HEK293 (cell line): ENCODE measurements at regions not wholly inside any gene's neighbourhood (a gene's known extent, or its start where the extent isn't known, plus 50 kb on each side); places are given as distances from the start of the nearest gene placed in this dataset.

Source experiments
- CTCF ChIA-PET: fragments of 350-600 bp; formaldehyde crosslinking; extraction: SDS; loops from one replicate; lab custom pipeline; 2021; ENCODE audit warnings: antibody characterized with exemption; lab: Yijun Ruan, JAX
- POLR2A ChIA-PET: fragments of 300-600 bp; formaldehyde crosslinking; extraction: SDS; loops from one replicate; lab custom pipeline; 2020; ENCODE audit warnings: antibody characterized with exemption, inconsistent platforms; lab: Yijun Ruan, JAX
- H3K27ac ChIP-seq: fragments of 200-500 bp; sonication (Bioruptor generic); 2 replicates; pipeline ENCODE4 v1.5.1; 2014; ENCODE audit warnings: low read depth, low read length, control low read depth, inconsistent platforms; ENCODE audit errors: extremely low read depth
- H3K36me3 ChIP-seq, 2 experiments: fragments of 200-500 bp in 1 of 2; sonication (Bioruptor generic) in 1 of 2; 1 replicate in 1 of 2; 2 replicates in 1 of 2; pipeline ENCODE4 v1.5.1; 2014 to 2017; ENCODE audit warnings: inconsistent platforms in 2 of 2, low read length in 2 of 2; ENCODE audit not compliant: control insufficient read depth in 2 of 2, insufficient read depth in 1 of 2
- H3K4me1 ChIP-seq: fragments of 200-500 bp; sonication (Bioruptor generic); 2 replicates; pipeline ENCODE4 v1.5.1; 2014; ENCODE audit warnings: mild to moderate bottlenecking, low read length, inconsistent platforms; ENCODE audit not compliant: control insufficient read depth, insufficient read depth
- H3K4me3 ChIP-seq: 2 replicates; pipeline ENCODE4 v1.5.1; 2011; ENCODE audit warnings: low read depth, mild to moderate bottlenecking, control low read depth, low read length, moderate library complexity
- H3K9me3 ChIP-seq: fragments of 200-500 bp; sonication (Bioruptor generic); 2 replicates; pipeline ENCODE4 v1.5.1; 2014; ENCODE audit warnings: low read depth, low read length, inconsistent platforms; ENCODE audit not compliant: control insufficient read depth, insufficient read depth
- EGR2 ChIP-seq: fragments of 450-650 bp; formaldehyde crosslinking; IDR thresholded peaks from 2 replicates; pipeline ENCODE4 v1.5.1; 2016; ENCODE audit warnings: low read depth, missing biosample characterization, missing genetic modification characterization
- GFI1B ChIP-seq: fragments of 450-650 bp; formaldehyde crosslinking; IDR thresholded peaks from 2 replicates; pipeline ENCODE4 v1.5.1; 2016; ENCODE audit warnings: missing biosample characterization, missing genetic modification characterization
- HOXA7 ChIP-seq: sonication (generic); formaldehyde crosslinking; IDR thresholded peaks from 2 replicates; pipeline ENCODE4 v1.8.1; 2022; ENCODE audit warnings: missing genetic modification reagents, borderline replicate concordance
- KLF7 ChIP-seq: fragments of 450-650 bp; formaldehyde crosslinking; IDR thresholded peaks from 2 replicates; pipeline ENCODE4 v1.5.1; 2016; ENCODE audit warnings: missing biosample characterization, missing genetic modification characterization, borderline replicate concordance
- REPIN1 ChIP-seq: fragments of 450-650 bp; formaldehyde crosslinking; IDR thresholded peaks from 2 replicates; pipeline ENCODE4 v1.5.1; 2017; ENCODE audit warnings: missing biosample characterization, missing genetic modification characterization, low read depth
- TRIM28 ChIP-seq: IDR thresholded peaks from 2 replicates; pipeline ENCODE4 v1.6.1; 2011; ENCODE audit warnings: low read length, control low read depth, borderline replicate concordance
- WT1 ChIP-seq: fragments of 450-650 bp; formaldehyde crosslinking; IDR thresholded peaks from 2 replicates; pipeline ENCODE4 v1.5.1; 2016; ENCODE audit warnings: missing biosample characterization, missing genetic modification characterization
- ZBTB21 ChIP-seq: fragments of 450-650 bp; formaldehyde crosslinking; IDR thresholded peaks from 2 replicates; pipeline ENCODE4 v1.5.1; 2017; ENCODE audit warnings: missing biosample characterization, missing genetic modification characterization
- ZBTB48 ChIP-seq: fragments of 450-650 bp; formaldehyde crosslinking; IDR thresholded peaks from 2 replicates; pipeline ENCODE4 v1.5.1; 2016; ENCODE audit warnings: missing biosample characterization, missing genetic modification characterization
- ZFP41 ChIP-seq: fragments of 450-650 bp; formaldehyde crosslinking; IDR thresholded peaks from 2 replicates; pipeline ENCODE4 v1.5.1; 2016; ENCODE audit warnings: missing biosample characterization, missing genetic modification characterization, borderline replicate concordance
- ZIC2 ChIP-seq: fragments of 450-650 bp; formaldehyde crosslinking; IDR thresholded peaks from 2 replicates; pipeline ENCODE4 v1.5.1; 2016; ENCODE audit warnings: missing biosample characterization, missing genetic modification characterization
- ZNF10 ChIP-seq: fragments of 450-650 bp; formaldehyde crosslinking; IDR thresholded peaks from 2 replicates; pipeline ENCODE4 v1.5.1; 2017; ENCODE audit warnings: missing biosample characterization, missing genetic modification characterization
- ZNF175 ChIP-seq: fragments of 450-650 bp; formaldehyde crosslinking; IDR thresholded peaks from 2 replicates; pipeline ENCODE4 v1.5.1; 2016; ENCODE audit warnings: missing biosample characterization, missing genetic modification characterization
- ZNF24 ChIP-seq: fragments of 450-650 bp; formaldehyde crosslinking; IDR thresholded peaks from 2 replicates; pipeline ENCODE4 v1.5.1; 2016; ENCODE audit warnings: missing biosample characterization, missing genetic modification characterization
- ZNF266 ChIP-seq: fragments of 450-650 bp; formaldehyde crosslinking; IDR thresholded peaks from 2 replicates; pipeline ENCODE4 v1.5.1; 2016; ENCODE audit warnings: missing biosample characterization, missing genetic modification characterization, low read depth
- ZNF324 ChIP-seq: fragments of 450-650 bp; formaldehyde crosslinking; IDR thresholded peaks from 2 replicates; pipeline ENCODE4 v1.5.1; 2016; ENCODE audit warnings: missing biosample characterization, missing genetic modification characterization
- ZNF350 ChIP-seq: fragments of 450-650 bp; formaldehyde crosslinking; IDR thresholded peaks from 2 replicates; pipeline ENCODE4 v1.5.0; 2017; ENCODE audit warnings: missing biosample characterization, mild to moderate bottlenecking, missing genetic modification characterization
- ZNF394 ChIP-seq: fragments of 450-650 bp; formaldehyde crosslinking; IDR thresholded peaks from 2 replicates; pipeline ENCODE4 v1.5.1; 2016; ENCODE audit warnings: missing biosample characterization, missing genetic modification characterization, mild to moderate bottlenecking, moderate library complexity, borderline replicate concordance
- ZNF404 ChIP-seq: fragments of 450-650 bp; formaldehyde crosslinking; IDR thresholded peaks from 2 replicates; pipeline ENCODE4 v1.5.1; 2017; ENCODE audit warnings: missing biosample characterization, missing genetic modification characterization
- ZNF416 ChIP-seq: fragments of 450-650 bp; formaldehyde crosslinking; IDR thresholded peaks from 2 replicates; pipeline ENCODE4 v1.5.1; 2016; ENCODE audit warnings: missing biosample characterization, missing genetic modification characterization
- ZNF423 ChIP-seq: fragments of 450-650 bp; formaldehyde crosslinking; IDR thresholded peaks from 2 replicates; pipeline ENCODE4 v1.5.1; 2016; ENCODE audit warnings: missing biosample characterization, missing genetic modification characterization
- ZNF473 ChIP-seq: fragments of 450-650 bp; formaldehyde crosslinking; IDR thresholded peaks from 2 replicates; pipeline ENCODE4 v1.5.1; 2017; ENCODE audit warnings: missing biosample characterization, missing genetic modification characterization
- ZNF585B ChIP-seq: fragments of 450-650 bp; formaldehyde crosslinking; IDR thresholded peaks from 2 replicates; pipeline ENCODE4 v1.5.1; 2016; ENCODE audit warnings: missing biosample characterization, missing genetic modification characterization
- ZNF677 ChIP-seq: fragments of 450-650 bp; IDR thresholded peaks from 2 replicates; pipeline ENCODE4 v1.5.0; 2018; ENCODE audit warnings: missing biosample characterization, mild to moderate bottlenecking, missing genetic modification characterization, moderate library complexity
- ZNF701 ChIP-seq: fragments of 450-650 bp; formaldehyde crosslinking; IDR thresholded peaks from 2 replicates; pipeline ENCODE4 v1.5.1; 2016; ENCODE audit warnings: missing biosample characterization, missing genetic modification characterization
- ZNF792 ChIP-seq: fragments of 450-650 bp; formaldehyde crosslinking; IDR thresholded peaks from 2 replicates; pipeline ENCODE4 v1.5.1; 2016; ENCODE audit warnings: missing biosample characterization, missing genetic modification characterization
- TF ChIP-seq, protein P1 (sequence below): fragments of 450-650 bp; formaldehyde crosslinking; IDR thresholded peaks from 2 replicates; pipeline ENCODE4 v1.5.1; 2017; ENCODE audit warnings: missing biosample characterization, missing genetic modification characterization
- TF ChIP-seq, protein P2 (sequence below): fragments of 450-650 bp; IDR thresholded peaks from 2 replicates; pipeline ENCODE4 v1.5.1; 2018; ENCODE audit warnings: missing biosample characterization, mild to moderate bottlenecking, missing genetic modification characterization
- TF ChIP-seq, protein P3 (sequence below): fragments of 450-650 bp; formaldehyde crosslinking; IDR thresholded peaks from 2 replicates; pipeline ENCODE4 v1.5.1; 2017; ENCODE audit warnings: missing biosample characterization, missing genetic modification characterization
- TF ChIP-seq, protein P4 (sequence below): fragments of 450-650 bp; formaldehyde crosslinking; IDR thresholded peaks from 2 replicates; pipeline ENCODE4; 2016; ENCODE audit warnings: missing biosample characterization, missing genetic modification characterization

DNA sequence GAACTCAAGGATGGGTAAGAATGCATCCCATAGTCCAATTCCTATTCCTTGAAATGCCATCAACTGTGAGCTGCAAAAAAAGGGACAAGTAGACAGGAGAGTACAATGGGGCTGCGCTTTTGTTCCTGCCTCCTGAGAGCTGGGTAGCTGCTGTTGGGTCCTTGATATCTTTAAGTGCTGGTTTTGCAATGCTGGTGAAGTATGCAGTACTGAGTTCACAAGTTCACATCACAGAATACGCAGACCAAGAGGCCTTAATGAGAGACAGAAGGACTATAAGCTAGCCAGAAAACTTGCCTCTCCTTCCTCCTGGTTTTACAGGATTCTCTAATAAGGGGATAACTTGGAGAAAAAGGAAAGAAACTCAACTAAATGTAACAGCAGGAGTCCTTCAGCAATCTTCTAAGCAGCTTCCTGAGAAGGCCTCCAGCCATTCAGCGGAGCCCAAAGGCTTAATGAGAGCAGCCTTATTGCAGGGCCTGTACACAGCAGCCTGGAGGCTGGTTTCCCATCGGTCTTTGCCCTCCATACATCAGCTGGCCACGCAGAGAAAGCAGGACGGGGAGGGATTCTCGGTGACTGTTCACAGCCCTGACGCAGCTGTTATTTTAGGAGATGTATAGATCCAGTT, 293.1 kb downstream of the CDCA7 start:
- H3K27ac ChIP-seq: no peak overlapping the region
- no peaks in the 10 kb centered on the region for H3K36me3 ChIP-seq
- POLR2A ChIA-PET: no interaction called here
- CTCF ChIA-PET: no interaction called here
- no peak overlapping the region for H3K4me3 ChIP-seq
- TF ChIP-seq ZNF175 (tag by site-specific recombination) (no peak), REPIN1 (tag by site-specific recombination) (no peak), ZNF701 (tag by site-specific recombination) (no peak), ZIC2 (tag by site-specific recombination) (no peak), TRIM28 (no peak), ZNF423 (tag by site-specific recombination) (no peak), ZFP41 (no peak), HOXA7 (CRISPR knock-in tag) (no peak)
- TF ChIP-seq, protein P1, sequence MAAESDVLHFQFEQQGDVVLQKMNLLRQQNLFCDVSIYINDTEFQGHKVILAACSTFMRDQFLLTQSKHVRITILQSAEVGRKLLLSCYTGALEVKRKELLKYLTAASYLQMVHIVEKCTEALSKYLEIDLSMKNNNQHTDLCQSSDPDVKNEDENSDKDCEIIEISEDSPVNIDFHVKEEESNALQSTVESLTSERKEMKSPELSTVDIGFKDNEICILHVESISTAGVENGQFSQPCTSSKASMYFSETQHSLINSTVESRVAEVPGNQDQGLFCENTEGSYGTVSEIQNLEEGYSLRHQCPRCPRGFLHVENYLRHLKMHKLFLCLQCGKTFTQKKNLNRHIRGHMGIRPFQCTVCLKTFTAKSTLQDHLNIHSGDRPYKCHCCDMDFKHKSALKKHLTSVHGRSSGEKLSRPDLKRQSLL: no peak
- TF ChIP-seq, protein P2, sequence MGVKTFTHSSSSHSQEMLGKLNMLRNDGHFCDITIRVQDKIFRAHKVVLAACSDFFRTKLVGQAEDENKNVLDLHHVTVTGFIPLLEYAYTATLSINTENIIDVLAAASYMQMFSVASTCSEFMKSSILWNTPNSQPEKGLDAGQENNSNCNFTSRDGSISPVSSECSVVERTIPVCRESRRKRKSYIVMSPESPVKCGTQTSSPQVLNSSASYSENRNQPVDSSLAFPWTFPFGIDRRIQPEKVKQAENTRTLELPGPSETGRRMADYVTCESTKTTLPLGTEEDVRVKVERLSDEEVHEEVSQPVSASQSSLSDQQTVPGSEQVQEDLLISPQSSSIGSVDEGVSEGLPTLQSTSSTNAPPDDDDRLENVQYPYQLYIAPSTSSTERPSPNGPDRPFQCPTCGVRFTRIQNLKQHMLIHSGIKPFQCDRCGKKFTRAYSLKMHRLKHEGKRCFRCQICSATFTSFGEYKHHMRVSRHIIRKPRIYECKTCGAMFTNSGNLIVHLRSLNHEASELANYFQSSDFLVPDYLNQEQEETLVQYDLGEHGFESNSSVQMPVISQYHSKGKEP (tag by site-specific recombination): no peak
- TF ChIP-seq, protein P3, sequence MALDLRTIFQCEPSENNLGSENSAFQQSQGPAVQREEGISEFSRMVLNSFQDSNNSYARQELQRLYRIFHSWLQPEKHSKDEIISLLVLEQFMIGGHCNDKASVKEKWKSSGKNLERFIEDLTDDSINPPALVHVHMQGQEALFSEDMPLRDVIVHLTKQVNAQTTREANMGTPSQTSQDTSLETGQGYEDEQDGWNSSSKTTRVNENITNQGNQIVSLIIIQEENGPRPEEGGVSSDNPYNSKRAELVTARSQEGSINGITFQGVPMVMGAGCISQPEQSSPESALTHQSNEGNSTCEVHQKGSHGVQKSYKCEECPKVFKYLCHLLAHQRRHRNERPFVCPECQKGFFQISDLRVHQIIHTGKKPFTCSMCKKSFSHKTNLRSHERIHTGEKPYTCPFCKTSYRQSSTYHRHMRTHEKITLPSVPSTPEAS (tag by site-specific recombination): no peak
- TF ChIP-seq, protein P4, sequence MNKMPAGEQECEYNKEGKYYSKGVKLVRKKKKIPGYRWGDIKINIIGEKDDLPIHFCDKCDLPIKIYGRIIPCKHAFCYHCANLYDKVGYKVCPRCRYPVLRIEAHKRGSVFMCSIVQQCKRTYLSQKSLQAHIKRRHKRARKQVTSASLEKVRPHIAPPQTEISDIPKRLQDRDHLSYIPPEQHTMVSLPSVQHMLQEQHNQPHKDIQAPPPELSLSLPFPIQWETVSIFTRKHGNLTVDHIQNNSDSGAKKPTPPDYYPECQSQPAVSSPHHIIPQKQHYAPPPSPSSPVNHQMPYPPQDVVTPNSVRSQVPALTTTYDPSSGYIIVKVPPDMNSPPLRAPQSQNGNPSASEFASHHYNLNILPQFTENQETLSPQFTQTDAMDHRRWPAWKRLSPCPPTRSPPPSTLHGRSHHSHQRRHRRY: no peak
- 0 out of 2 replicates have a peak, but pooled peaks cover 6% of the 10 kb centered on the region for H3K4me1 ChIP-seq
- no peaks in the 10 kb centered on the region for H3K9me3 ChIP-seq

DNA sequence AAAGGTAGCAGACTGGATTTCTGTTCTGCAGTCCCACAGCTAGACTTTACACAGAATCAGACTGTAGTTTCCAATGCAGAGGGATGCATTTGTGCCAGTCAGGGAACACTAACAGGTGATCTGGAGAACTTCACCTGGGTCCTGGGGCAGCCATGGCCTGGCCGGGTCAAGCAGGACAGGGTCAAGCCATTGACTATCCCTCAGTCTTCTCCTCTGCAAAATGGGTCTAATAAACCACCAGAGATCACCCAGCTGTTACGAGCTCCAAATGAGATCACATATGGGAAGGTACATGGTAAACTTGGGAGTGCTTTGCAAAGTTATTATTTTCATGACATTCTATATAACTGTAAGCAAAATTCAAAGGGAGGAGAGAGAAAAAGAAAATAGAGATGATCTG, 294.1 kb downstream of the CDCA7 start:
- TF ChIP-seq ZNF324 (tag by site-specific recombination): no peak
- TF ChIP-seq ZBTB48 (tag by site-specific recombination): no peak
- no peak for TF ChIP-seq EGR2 (tag by site-specific recombination)
- TF ChIP-seq GFI1B: no peak
- TF ChIP-seq ZNF394 (tag by site-specific recombination): no peak
- TF ChIP-seq, protein P2 (tag by site-specific recombination): no peak
- TF ChIP-seq KLF7 (tag by site-specific recombination): no peak
- TF ChIP-seq ZNF350 (tag by site-specific recombination): no peak
- TF ChIP-seq ZNF473 (tag by site-specific recombination): no peak
- no peak for TF ChIP-seq ZBTB21 (tag by site-specific recombination)
- TF ChIP-seq ZNF404: no peak
- TF ChIP-seq ZNF585B: no peak
- no peak for TF ChIP-seq ZNF10 (tag by site-specific recombination)
- TF ChIP-seq ZNF792: no peak
- no peak for TF ChIP-seq WT1
- TF ChIP-seq ZNF266 (tag by site-specific recombination): no peak
- no peak for TF ChIP-seq ZNF24
- no peak for TF ChIP-seq ZNF416 (tag by site-specific recombination)
- TF ChIP-seq ZNF677 (tag by site-specific recombination): no peak
- Histone ChIP-seq H3K36me3 (no peaks in the 10 kb centered on the region), H3K4me1 (peaks cover 9% of the 10 kb centered on the region), H3K27ac (no peak overlapping the region), H3K9me3 (no peaks in the 10 kb centered on the region), H3K4me3 (no peak overlapping the region)
- POLR2A ChIA-PET: no interaction called here
- CTCF ChIA-PET: no interaction called here
